ENCODE measurements at regions not wholly inside any gene's neighbourhood (a gene's known extent, or its start where the extent isn't known, plus 50 kb on each side); places are given as distances from the start of the nearest gene placed in this dataset.
A peak's percentile ranks its signal among the peaks of the same experiment; 100 is the strongest.

DNA sequence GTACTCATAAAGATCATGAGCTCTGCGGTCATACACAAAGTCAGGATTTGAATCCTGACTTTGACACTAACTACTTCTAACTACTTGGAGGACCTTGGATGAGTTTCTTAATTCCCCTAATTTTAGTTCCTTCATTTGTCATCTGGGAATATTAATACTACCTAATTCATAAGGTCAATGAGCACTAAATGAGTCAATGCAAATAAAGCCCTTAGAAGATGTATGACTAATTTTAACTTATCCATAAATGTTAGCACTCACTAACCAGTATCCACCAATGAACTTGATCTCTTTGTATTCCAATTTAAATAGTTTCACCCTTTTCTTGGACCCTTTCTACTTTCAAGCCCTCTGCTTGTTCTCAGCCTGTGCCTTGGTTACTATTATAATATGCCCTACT, 1106.4 kb downstream of the CDH18 start:
- H4K8ac ChIP-seq (ENCODE audit: low read depth, low read length), result no peak overlapping the region
- H3K4me2 ChIP-seq (ENCODE audit: low read length), result no peak overlapping the region
- H3K4me3 ChIP-seq (ENCODE audit: low read length), result no peak overlapping the region
- H3K27ac ChIP-seq (ENCODE audit: low read depth, low read length), result no peak overlapping the region
- no peak overlapping the region for H2BK120ac ChIP-seq (ENCODE audit: low read depth, low read length)
- H3K4ac ChIP-seq (ENCODE audit: low read depth, low read length), result no peak overlapping the region
- no peaks in the 10 kb centered on the region for H3K4me1 ChIP-seq (ENCODE audit: control insufficient read depth, low read depth, low read length)
- no peak overlapping the region for H4K5ac ChIP-seq (ENCODE audit: low read length)
- H3K18ac ChIP-seq (ENCODE audit: low read length), result no peak overlapping the region
- H3K23ac ChIP-seq (ENCODE audit: low read length), result no peak overlapping the region
- DNase-seq, result no peak
- H2BK15ac ChIP-seq (replicated peaks; ENCODE audit: low read depth), result no peak overlapping the region
- no peaks in the 10 kb centered on the region for H3K36me3 ChIP-seq (ENCODE audit: control insufficient read depth, insufficient read depth, low read length)
- H3K27me3 ChIP-seq (ENCODE audit: insufficient read depth, low read length, poor library complexity), result no peaks in the 10 kb centered on the region
- no CpG with 5 or more reads among the region's 1 CpG for WGBS (ENCODE audit: extremely low coverage, insufficient coverage, low lambda C conversion rate)
- H2BK5ac ChIP-seq (ENCODE audit: low read length), result no peak overlapping the region
- H3K79me1 ChIP-seq (ENCODE audit: low read length), result no peaks in the 10 kb centered on the region
- no peak overlapping the region for H2AK5ac ChIP-seq (ENCODE audit: low read length)
- no peaks in the 10 kb centered on the region for H3K79me2 ChIP-seq (ENCODE audit: control insufficient read depth, insufficient read depth, low read length)
- H3K56ac ChIP-seq (ENCODE audit: low read length), result no peak overlapping the region
- H3K9ac ChIP-seq (ENCODE audit: low read length), result no peak overlapping the region

DNA sequence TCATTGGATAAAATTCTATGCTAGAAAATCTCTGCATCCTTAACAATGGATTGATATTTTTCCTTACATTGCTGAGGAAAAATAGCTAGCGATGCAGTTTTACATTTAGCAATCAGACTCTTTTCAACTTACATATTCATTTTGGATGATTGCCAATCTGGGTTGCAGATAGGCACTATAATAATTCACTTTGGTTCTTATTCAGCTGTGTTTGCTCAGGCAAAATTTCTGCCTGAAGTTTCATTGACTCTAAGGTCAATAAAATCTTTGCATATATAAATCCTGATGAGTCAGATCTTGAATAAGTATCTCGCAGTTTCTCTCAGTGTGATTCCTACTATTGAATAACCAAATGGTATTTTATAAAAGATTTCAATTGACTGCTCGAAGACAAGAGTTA, 1105.8 kb downstream of the CDH18 start:
- no peak overlapping the region for H3K4ac ChIP-seq (ENCODE audit: low read depth, low read length)
- no peaks in the 10 kb centered on the region for H3K27me3 ChIP-seq (ENCODE audit: insufficient read depth, low read length, poor library complexity)
- H3K4me1 ChIP-seq (ENCODE audit: control insufficient read depth, low read depth, low read length), result no peaks in the 10 kb centered on the region
- no peak overlapping the region for H2BK15ac ChIP-seq (replicated peaks; ENCODE audit: low read depth)
- WGBS (ENCODE audit: extremely low coverage, insufficient coverage, low lambda C conversion rate), result no CpG with 5 or more reads among the region's 3 CpGs
- no peaks in the 10 kb centered on the region for H3K36me3 ChIP-seq (ENCODE audit: control insufficient read depth, insufficient read depth, low read length)
- H4K5ac ChIP-seq (ENCODE audit: low read length), result no peak overlapping the region
- H4K8ac ChIP-seq (ENCODE audit: low read depth, low read length), result no peak overlapping the region
- no peak overlapping the region for H3K56ac ChIP-seq (ENCODE audit: low read length)
- H3K79me1 ChIP-seq (ENCODE audit: low read length), result no peaks in the 10 kb centered on the region
- H2AK5ac ChIP-seq (ENCODE audit: low read length), result no peak overlapping the region
- no peak overlapping the region for H3K9ac ChIP-seq (ENCODE audit: low read length)
- no peak overlapping the region for H3K27ac ChIP-seq (ENCODE audit: low read depth, low read length)
- no peak overlapping the region for H2BK5ac ChIP-seq (ENCODE audit: low read length)
- H3K4me3 ChIP-seq (ENCODE audit: low read length), result no peak overlapping the region
- H2BK120ac ChIP-seq (ENCODE audit: low read depth, low read length), result no peak overlapping the region
- no peak overlapping the region for H3K23ac ChIP-seq (ENCODE audit: low read length)
- no peaks in the 10 kb centered on the region for H3K79me2 ChIP-seq (ENCODE audit: control insufficient read depth, insufficient read depth, low read length)
- H3K18ac ChIP-seq (ENCODE audit: low read length), result no peak overlapping the region
- H3K4me2 ChIP-seq (ENCODE audit: low read length), result no peak overlapping the region
- DNase-seq, result no peak

DNA sequence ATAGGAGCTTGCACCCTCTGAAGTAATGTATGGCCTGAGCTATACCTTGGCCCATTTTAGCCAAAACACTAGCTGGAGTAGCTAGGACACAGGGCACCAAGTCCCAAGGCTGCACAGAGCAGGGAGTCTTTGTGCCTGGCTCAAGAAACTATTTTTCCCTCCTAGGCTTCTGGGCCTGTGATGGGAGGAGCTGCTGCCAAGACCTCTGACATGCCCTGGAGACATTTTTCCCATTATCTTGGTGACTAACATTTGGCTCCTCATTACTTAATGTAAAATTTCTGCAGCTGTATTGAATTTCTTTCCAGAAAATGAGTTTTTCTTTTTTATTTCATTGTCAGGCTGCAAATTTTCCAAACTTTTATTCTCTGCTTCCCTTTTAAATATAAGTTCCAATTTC, 1099.2 kb downstream of the CDH18 start:
- Histone ChIP-seq H3K4me1 (ENCODE audit: control insufficient read depth, low read depth, low read length) (no peaks in the 10 kb centered on the region), H4K5ac (ENCODE audit: low read length) (no peak overlapping the region), H3K79me1 (ENCODE audit: low read length) (no peaks in the 10 kb centered on the region), H2AK5ac (ENCODE audit: low read length) (no peak overlapping the region), H3K56ac (ENCODE audit: low read length) (no peak overlapping the region), H3K79me2 (ENCODE audit: control insufficient read depth, insufficient read depth, low read length) (no peaks in the 10 kb centered on the region), H3K4me3 (ENCODE audit: low read length) (no peak overlapping the region), H3K18ac (ENCODE audit: low read length) (no peak overlapping the region), H4K8ac (ENCODE audit: low read depth, low read length) (no peak overlapping the region), H3K4ac (ENCODE audit: low read depth, low read length) (no peak overlapping the region), H2BK120ac (ENCODE audit: low read depth, low read length) (no peak overlapping the region), H3K9ac (ENCODE audit: low read length) (no peak overlapping the region), H2BK15ac (replicated peaks; ENCODE audit: low read depth) (no peak overlapping the region), H3K27ac (ENCODE audit: low read depth, low read length) (no peak overlapping the region), H3K23ac (ENCODE audit: low read length) (no peak overlapping the region), H2BK5ac (ENCODE audit: low read length) (no peak overlapping the region), H3K36me3 (ENCODE audit: control insufficient read depth, insufficient read depth, low read length) (no peaks in the 10 kb centered on the region), H3K4me2 (ENCODE audit: low read length) (no peak overlapping the region), H3K27me3 (ENCODE audit: insufficient read depth, low read length, poor library complexity) (no peaks in the 10 kb centered on the region)
- no peak for DNase-seq

DNA sequence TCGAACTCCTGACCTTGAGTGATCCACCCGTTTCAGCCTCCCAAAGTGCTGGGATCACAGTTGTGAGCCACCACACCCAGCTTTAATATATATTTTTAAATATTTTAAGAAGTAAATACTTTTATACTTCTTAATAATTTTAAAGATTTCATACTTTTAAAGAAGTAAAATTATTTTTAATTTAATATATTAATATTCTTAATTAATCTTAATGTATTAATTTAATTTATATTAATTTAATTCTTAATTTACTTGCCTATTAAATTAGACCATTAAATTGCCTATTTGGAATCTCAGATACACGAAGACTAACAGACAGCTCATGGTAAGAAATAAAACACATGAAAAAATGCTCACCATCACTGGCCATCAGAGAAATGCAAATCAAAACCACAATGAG, 1087.4 kb downstream of the CDH18 start:
- no CpG with 5 or more reads among the region's 3 CpGs for WGBS (ENCODE audit: extremely low coverage, insufficient coverage, low lambda C conversion rate)
- no peaks in the 10 kb centered on the region for H3K27me3 ChIP-seq (ENCODE audit: insufficient read depth, low read length, poor library complexity)
- no peaks in the 10 kb centered on the region for H3K36me3 ChIP-seq (ENCODE audit: control insufficient read depth, insufficient read depth, low read length)
- H2BK5ac ChIP-seq (ENCODE audit: low read length), result no peak overlapping the region
- H3K79me1 ChIP-seq (ENCODE audit: low read length), result no peaks in the 10 kb centered on the region
- H3K4ac ChIP-seq (ENCODE audit: low read depth, low read length), result no peak overlapping the region
- no peak overlapping the region for H3K18ac ChIP-seq (ENCODE audit: low read length)
- no peak for DNase-seq
- no peak overlapping the region for H3K27ac ChIP-seq (ENCODE audit: low read depth, low read length)
- H2BK120ac ChIP-seq (ENCODE audit: low read depth, low read length), result no peak overlapping the region
- no peak overlapping the region for H2BK15ac ChIP-seq (replicated peaks; ENCODE audit: low read depth)
- H3K4me3 ChIP-seq (ENCODE audit: low read length), result no peak overlapping the region
- H3K9ac ChIP-seq (ENCODE audit: low read length), result no peak overlapping the region
- H3K4me1 ChIP-seq (ENCODE audit: control insufficient read depth, low read depth, low read length), result no peaks in the 10 kb centered on the region
- H3K79me2 ChIP-seq (ENCODE audit: control insufficient read depth, insufficient read depth, low read length), result no peaks in the 10 kb centered on the region
- H2AK5ac ChIP-seq (ENCODE audit: low read length), result no peak overlapping the region
- H4K8ac ChIP-seq (ENCODE audit: low read depth, low read length), result no peak overlapping the region
- H3K4me2 ChIP-seq (ENCODE audit: low read length), result no peak overlapping the region
- no peak overlapping the region for H3K56ac ChIP-seq (ENCODE audit: low read length)
- H3K23ac ChIP-seq (ENCODE audit: low read length), result no peak overlapping the region
- no peak overlapping the region for H4K5ac ChIP-seq (ENCODE audit: low read length)

DNA sequence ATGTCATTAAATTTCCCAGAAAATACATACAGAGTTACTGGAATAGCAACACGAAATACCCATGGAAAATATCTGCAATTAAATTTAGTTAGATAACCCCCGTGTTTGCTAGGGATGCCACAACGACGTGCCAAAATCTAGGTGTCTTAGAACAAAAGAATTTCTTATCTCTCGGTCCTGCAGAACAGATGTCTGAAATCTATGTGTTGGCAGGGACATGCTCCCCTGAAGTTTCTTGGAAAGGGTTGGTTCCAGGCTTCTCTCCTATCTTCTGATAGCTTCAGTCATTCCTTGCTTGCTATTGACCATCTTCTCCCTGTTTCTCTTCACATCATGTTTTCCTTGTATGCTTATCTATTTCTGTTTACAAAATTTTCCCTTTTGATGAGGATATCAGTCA, 1067.0 kb downstream of the CDH18 start:
- H4K8ac ChIP-seq (ENCODE audit: low read depth, low read length), result no peak overlapping the region
- no peaks in the 10 kb centered on the region for H3K79me2 ChIP-seq (ENCODE audit: control insufficient read depth, insufficient read depth, low read length)
- H3K36me3 ChIP-seq (ENCODE audit: control insufficient read depth, insufficient read depth, low read length), result no peaks in the 10 kb centered on the region
- no peak overlapping the region for H3K4ac ChIP-seq (ENCODE audit: low read depth, low read length)
- no peaks in the 10 kb centered on the region for H3K4me1 ChIP-seq (ENCODE audit: control insufficient read depth, low read depth, low read length)
- H3K79me1 ChIP-seq (ENCODE audit: low read length), result no peaks in the 10 kb centered on the region
- H3K23ac ChIP-seq (ENCODE audit: low read length), result no peak overlapping the region
- no peak overlapping the region for H3K27ac ChIP-seq (ENCODE audit: low read depth, low read length)
- no peak overlapping the region for H3K4me2 ChIP-seq (ENCODE audit: low read length)
- H2AK5ac ChIP-seq (ENCODE audit: low read length), result no peak overlapping the region
- H3K27me3 ChIP-seq (ENCODE audit: insufficient read depth, low read length, poor library complexity), result no peaks in the 10 kb centered on the region
- no peak overlapping the region for H3K18ac ChIP-seq (ENCODE audit: low read length)
- H2BK5ac ChIP-seq (ENCODE audit: low read length), result no peak overlapping the region
- no peak overlapping the region for H3K4me3 ChIP-seq (ENCODE audit: low read length)
- no peak overlapping the region for H2BK15ac ChIP-seq (replicated peaks; ENCODE audit: low read depth)
- peak; percentile 39 for DNase-seq
- no peak overlapping the region for H3K56ac ChIP-seq (ENCODE audit: low read length)
- no CpG with 5 or more reads among the region's 5 CpGs for WGBS (ENCODE audit: extremely low coverage, insufficient coverage, low lambda C conversion rate)
- no peak overlapping the region for H4K5ac ChIP-seq (ENCODE audit: low read length)
- H2BK120ac ChIP-seq (ENCODE audit: low read depth, low read length), result no peak overlapping the region
- no peak overlapping the region for H3K9ac ChIP-seq (ENCODE audit: low read length)

DNA sequence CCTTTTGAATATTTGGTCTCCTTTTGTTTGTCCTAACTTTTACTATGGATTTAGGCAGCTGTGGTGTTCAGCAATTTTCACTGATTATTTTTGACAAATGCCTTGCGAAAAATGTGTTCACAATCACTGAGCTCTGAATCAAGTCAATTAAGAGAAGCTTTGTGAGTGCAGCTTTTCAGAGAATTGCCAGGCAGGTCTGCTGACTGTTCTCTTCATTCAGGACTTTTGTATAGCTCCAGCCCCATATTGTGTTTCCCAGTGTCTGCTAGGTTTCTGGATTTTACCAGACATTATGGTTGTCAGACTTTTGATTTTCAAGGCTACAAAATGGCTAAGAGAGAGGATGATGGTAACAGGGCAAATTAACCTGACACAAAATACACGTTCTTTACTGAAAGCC, 1055.9 kb downstream of the CDH18 start:
- Histone ChIP-seq H3K56ac (ENCODE audit: low read length) (no peak overlapping the region), H3K4me3 (ENCODE audit: low read length) (no peak overlapping the region), H3K23ac (ENCODE audit: low read length) (no peak overlapping the region), H3K79me2 (ENCODE audit: control insufficient read depth, insufficient read depth, low read length) (no peaks in the 10 kb centered on the region), H3K79me1 (ENCODE audit: low read length) (no peaks in the 10 kb centered on the region), H4K8ac (ENCODE audit: low read depth, low read length) (no peak overlapping the region), H4K5ac (ENCODE audit: low read length) (no peak overlapping the region), H3K9ac (ENCODE audit: low read length) (no peak overlapping the region), H3K27me3 (ENCODE audit: insufficient read depth, low read length, poor library complexity) (no peaks in the 10 kb centered on the region), H3K36me3 (ENCODE audit: control insufficient read depth, insufficient read depth, low read length) (no peaks in the 10 kb centered on the region), H3K4me2 (ENCODE audit: low read length) (no peak overlapping the region), H3K4ac (ENCODE audit: low read depth, low read length) (no peak overlapping the region), H2AK5ac (ENCODE audit: low read length) (no peak overlapping the region), H2BK120ac (ENCODE audit: low read depth, low read length) (no peak overlapping the region), H2BK15ac (replicated peaks; ENCODE audit: low read depth) (no peak overlapping the region), H3K27ac (ENCODE audit: low read depth, low read length) (no peak overlapping the region), H2BK5ac (ENCODE audit: low read length) (no peak overlapping the region), H3K4me1 (ENCODE audit: control insufficient read depth, low read depth, low read length) (no peaks in the 10 kb centered on the region), H3K18ac (ENCODE audit: low read length) (no peak overlapping the region)
- no CpG with 5 or more reads among the region's 2 CpGs for WGBS (ENCODE audit: extremely low coverage, insufficient coverage, low lambda C conversion rate)
- DNase-seq, result no peak
